Stimulated activated CD8-positive, alpha-beta memory T cell treated with anti-CD3 and anti-CD28 coated beads, Interleukin-4, amount 100 ng/mL, for 24 hours (primary cell): ENCODE measurements at regions not wholly inside any gene's neighbourhood (a gene's known extent, or its start where the extent isn't known, plus 50 kb on each side); places are given as distances from the start of the nearest gene placed in this dataset.

Source experiments
- DNase-seq: peaks from one replicate; pipeline ENCODE4 v3.0.0-alpha.2; 2020; ENCODE audit warnings: low read depth

GRCh38 chr1:219521325-219521724 lies 91.6 kb downstream of the ZC3H11B start:
- DNase-seq, result no peak

DNA sequence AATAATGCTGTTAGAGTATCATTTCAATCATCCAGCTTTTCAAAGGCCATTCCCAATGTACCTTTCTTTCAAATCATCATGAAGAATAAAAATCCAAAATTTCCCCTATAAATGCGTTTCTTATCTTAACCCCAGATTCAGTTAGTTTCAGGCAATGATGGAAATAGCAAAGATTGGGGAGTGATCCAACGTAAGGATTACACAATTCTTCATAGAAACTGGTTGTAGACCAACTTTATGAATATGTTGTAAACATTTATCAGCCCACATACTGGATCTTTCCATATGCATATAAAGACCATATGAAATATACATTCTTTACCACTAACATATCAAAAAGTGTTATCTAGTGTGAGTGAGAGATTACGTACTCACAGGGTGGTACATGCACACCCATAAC lies 92.7 kb downstream of the ZC3H11B start:
- no peak for DNase-seq

DNA sequence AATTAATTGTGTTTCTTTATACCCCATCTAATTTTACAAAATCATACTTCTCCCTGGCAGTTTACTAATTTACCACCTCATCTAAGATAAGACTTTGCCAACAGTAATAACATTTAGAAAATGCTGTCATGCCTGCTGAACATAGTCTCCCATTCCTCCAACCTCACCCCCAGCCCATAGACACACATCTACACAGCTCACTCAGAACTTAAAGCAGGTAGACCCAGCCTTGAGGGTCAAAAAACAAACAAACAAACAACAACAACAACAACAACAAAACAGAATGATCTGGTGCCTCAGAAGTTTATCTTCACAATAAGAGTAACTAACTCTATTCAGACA lies 94.0 kb downstream of the ZC3H11B start:
- no peak for DNase-seq

GRCh38 chr1:219518168-219518906 lies 94.6 kb downstream of the ZC3H11B start:
- DNase-seq, result no peak

DNA sequence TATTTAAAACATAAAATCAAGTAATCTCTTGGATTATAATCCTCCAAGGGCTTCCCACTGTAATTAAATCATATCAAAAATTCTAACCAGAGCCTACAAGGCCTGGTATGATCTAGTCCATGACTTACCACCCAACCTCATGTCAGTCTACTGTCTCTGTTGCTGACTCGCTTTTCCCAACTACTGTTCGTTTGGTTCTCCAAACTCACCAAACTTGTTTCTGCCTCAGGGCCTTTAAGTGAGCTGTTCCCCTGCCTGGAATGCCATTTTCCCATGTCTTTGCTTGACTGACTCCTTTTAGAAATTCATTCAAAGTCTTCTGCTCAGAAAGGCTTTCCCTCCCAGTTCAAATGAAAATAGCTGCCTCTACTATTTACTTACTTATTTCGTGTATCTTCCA lies 95.9 kb downstream of the ZC3H11B start:
- DNase-seq, result no peak

DNA sequence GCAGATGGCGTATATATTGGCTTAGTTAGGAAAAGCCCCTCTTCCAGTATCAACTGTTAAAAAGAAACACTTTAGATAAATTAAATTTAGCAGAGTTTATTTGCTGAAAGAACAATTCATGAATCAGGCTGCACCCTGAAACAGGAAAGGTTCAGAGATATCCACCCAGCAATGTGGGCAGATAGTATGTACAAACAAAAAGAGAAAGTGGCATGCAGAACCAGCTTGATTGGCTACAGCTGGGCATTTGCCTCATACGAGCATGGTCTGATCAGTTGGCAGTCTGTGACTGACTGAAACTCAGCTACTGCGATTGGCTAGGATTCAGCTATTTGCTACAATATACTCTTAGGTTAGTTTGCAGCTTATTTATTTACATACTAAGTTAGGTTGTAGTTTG lies 98.2 kb downstream of the ZC3H11B start:
- no peak for DNase-seq

DNA sequence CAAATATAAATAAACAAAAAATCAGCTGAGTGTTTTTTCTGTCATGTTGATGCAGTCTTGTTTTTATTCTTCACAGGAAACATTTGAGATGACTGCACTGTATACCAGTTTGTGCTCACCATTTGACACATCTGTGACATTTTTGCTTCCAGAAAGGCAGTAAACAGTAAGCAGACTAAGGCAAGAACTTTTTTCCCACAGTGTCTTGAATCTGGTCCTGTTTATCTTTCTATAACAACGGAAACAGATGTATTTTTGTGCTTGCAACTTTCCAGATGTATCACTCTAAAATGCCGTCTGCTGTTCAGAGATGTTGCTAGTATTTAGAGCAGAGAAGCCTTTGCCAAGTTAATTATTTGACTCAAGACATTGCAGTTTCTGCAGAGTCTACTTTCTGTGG lies 105.5 kb downstream of the ZC3H11B start:
- no peak for DNase-seq

GRCh38 chr1:219506936-219507335 lies 106.0 kb downstream of the ZC3H11B start:
- DNase-seq, result no peak

GRCh38 chr1:219506473-219506899 lies 106.4 kb downstream of the ZC3H11B start:
- DNase-seq, result no peak

DNA sequence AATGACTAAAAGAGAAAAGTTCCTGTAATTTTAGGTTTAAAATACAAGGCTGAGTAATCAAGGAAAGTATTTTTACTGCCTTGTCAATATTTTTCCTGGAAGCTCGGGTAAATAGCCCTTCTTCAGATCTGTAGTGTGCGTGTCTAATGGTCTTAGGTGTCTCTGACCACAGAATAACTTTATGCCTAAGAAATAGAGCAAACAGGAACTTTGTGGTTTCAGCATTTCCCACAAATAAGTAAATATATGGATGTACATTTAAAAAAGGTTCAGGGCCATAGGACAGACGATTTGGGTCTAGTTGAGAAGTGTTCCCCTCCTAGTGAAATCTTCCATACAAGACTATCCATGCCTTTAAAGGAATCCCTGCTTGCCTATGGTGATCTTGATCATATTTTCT lies 107.0 kb downstream of the ZC3H11B start:
- no peak for DNase-seq

- DNase-seq, result no peak
Observed at GRCh38 chr1:219503604-219504003, 109.3 kb downstream of the ZC3H11B start.

- DNase-seq, result no peak
Observed at GRCh38 chr1:219500327-219500897, 112.5 kb downstream of the ZC3H11B start.

DNA sequence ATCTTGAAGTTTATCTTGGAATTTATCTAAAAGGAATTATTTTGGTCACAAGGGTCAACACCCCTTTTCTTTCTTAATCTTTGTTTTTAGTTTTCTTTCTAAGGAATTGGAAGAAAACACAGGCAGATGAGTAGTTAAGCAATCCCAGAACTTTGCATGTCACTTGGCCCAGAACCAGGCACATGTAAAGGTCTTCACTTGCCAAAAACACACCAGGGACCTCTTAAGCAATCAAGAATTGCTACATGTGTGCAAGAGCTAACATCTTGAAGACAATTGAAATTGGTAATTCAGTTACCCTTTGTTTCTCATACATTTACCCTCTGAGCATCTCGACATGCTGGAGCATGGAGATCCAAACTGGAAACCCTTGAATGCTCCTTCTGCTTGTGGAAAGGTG lies 114.2 kb downstream of the ZC3H11B start:
- DNase-seq, result no peak

GRCh38 chr1:219495737-219496408 lies 117.0 kb downstream of the ZC3H11B start:
- DNase-seq, result no peak

DNA sequence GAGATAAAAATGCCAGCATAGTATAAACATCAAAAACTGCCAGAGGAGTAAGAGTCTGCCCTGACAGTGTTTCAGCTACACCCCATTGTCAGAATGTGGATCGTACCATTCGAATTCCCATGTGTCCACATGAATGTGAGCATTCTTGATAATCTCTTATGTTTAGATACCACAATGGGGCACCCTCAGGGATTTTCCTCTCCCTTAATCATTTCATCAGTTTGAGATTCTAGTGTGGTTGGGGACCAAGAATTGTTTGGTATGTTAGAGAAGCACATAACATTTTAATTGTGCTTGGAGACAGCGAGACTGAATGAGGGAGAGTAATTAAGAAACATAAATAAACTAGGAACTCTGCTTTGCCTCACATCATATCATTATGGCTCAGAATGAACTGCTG lies 120.2 kb downstream of the ZC3H11B start:
- no peak for DNase-seq

DNA sequence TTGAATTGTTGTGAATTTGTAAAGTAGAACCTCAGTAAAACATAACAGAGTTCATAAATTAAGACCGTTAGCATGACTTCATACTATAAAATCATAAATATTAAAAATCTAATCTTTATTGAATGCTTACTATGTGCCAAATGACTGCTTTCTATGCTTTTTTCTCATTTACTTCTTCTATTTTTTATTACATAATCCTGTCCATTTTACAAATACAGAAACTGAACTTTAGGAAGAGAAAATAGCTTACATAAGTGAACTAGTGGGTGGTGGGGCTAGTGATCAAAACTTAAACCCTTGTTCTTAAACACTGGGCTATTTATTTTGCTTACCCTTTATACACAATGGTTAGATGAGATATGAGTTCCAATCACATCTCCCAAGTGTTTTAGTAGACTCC lies 122.3 kb downstream of the ZC3H11B start:
- no peak for DNase-seq

DNA sequence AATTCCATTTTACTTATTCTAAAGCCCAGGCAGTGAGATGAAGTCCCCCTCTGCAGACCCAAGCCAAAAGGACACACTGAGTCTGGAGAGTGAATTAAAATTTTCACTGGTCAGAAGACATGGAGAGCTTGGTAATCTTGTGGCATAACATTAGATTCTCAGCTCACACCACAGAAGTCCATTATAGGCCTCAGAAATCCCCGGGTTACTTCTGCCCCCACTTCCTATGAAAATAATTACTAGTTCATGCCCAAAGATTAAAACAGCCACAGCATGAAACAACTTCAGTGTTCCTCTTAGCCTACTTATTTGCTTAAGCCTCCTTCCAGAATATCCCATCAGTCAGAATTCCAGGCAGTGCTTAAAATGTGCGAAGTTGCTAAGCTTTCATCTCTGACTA lies 123.3 kb downstream of the ZC3H11B start:
- no peak for DNase-seq

DNA sequence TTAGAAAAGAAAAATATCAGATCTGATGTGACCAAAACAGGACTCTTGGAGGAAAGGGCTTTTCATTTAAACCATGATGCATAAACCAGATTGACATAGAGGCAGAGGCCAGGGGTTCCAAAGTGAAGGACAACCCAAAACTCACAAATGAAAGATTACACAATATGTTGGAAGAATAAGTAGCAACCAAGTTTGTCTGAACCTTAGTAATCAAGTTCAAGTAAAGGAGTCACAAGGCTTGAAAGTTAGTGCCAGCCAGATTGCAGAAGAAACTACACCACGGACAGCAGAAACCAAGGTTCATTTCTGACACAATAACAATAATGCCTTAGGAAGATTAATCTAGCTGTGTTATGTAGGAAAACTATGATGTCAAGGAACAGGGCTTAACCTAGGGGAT lies 124.6 kb downstream of the ZC3H11B start:
- no peak for DNase-seq

DNA sequence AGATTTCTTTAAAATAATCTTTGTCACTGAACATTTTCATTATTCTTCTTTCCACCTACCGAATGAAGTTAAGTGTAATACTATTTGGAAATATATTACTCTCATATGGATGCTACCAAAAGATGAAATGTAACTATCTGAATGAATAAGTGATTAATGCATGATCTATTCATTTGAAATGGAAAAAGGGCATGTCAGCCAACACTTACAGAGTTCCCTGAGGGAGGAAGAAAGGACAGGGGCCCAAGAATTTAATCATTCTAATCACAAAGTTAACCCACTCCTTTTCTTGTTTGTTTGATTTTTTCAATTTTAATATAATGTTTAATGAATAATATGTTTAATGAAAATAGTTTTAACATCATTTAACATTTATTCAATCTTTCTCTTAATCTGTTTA lies 129.4 kb downstream of the ZC3H11B start:
- DNase-seq, result no peak

GRCh38 chr1:219480011-219480410 lies 132.9 kb downstream of the ZC3H11B start:
- DNase-seq, result no peak

DNA sequence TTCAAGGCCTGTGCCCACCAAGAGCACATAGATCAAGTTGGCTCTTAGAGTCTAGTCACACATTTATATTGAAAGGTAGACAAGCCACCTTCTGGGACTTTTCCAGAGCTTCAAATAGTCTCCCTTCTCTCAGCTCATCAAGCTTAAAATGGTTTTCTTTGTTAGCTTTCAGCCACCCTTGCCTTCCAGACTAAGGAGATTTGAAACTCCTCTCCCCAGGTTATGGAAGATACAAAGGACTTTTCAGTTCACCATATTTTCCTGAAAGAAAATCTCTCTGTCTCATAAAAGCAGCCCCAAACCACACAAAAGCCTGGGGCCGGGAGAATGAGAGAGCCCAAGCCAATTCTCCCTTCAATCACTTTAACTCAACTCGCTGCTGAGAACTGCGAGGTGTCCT lies 134.1 kb downstream of the ZC3H11B start:
- no peak for DNase-seq

- DNase-seq, result no peak
Observed at GRCh38 chr1:219477861-219478260, 135.0 kb downstream of the ZC3H11B start.

- no peak for DNase-seq
Observed at GRCh38 chr1:219476716-219477115, 136.2 kb downstream of the ZC3H11B start.

DNA sequence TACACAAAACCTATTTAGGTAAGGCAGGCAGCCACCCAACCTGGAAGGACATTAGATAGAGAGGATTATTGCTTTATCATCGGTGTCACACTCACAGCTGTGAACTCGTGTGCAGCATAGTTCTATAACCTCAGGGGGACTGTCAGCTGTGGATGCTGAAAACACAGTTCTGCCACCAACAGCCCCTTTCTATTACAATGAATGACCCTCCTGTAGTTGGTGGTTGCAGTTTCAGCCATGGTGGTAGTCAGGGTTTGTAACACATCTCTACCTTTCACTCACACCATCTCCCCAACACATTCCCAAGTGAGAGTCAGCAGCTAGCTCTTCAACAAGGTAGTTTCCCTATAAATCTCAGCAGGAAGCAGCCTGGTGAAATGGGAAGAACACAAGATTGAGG lies 136.8 kb downstream of the ZC3H11B start:
- DNase-seq, result no peak
